ENCODE measurements at regions not wholly inside any gene's neighbourhood (a gene's known extent, or its start where the extent isn't known, plus 50 kb on each side); places are given as distances from the start of the nearest gene placed in this dataset.

DNA sequence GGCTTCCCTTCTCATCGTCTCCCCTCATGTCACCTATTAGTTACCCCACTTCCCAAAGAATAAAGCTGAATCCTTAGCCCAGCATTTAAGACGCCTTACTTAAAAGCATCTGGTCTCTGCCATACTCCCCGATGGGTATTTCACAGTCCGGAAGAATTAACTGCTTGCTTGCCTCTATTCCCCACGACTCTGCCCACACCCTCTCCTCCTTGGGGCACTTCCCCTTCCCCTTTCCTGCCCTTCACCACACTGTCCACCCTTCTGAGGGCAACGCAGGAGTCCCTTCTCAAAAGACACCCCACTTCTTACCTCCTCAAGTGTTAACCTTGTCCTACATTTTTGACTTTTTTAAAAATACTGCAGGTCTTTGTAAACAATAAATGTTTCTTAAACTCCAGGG is 60.1 kb upstream of the RMP24 start:
- ATAC-seq: no peak
- TF ChIP-seq PPARA (CRISPR knock-in tag; IDR thresholded peaks at IDR 0.05; ENCODE audit: borderline replicate concordance) (no peak), RARB (CRISPR knock-in tag; IDR thresholded peaks at IDR 0.05) (no peak), TCF4 (CRISPR knock-in tag; IDR thresholded peaks at IDR 0.05; ENCODE audit: borderline replicate concordance) (no peak), ZNF8 (CRISPR knock-in tag; IDR thresholded peaks at IDR 0.05) (no peak), ESRRG (CRISPR knock-in tag; IDR thresholded peaks at IDR 0.05) (no peak)
- TF ChIP-seq, protein P1, sequence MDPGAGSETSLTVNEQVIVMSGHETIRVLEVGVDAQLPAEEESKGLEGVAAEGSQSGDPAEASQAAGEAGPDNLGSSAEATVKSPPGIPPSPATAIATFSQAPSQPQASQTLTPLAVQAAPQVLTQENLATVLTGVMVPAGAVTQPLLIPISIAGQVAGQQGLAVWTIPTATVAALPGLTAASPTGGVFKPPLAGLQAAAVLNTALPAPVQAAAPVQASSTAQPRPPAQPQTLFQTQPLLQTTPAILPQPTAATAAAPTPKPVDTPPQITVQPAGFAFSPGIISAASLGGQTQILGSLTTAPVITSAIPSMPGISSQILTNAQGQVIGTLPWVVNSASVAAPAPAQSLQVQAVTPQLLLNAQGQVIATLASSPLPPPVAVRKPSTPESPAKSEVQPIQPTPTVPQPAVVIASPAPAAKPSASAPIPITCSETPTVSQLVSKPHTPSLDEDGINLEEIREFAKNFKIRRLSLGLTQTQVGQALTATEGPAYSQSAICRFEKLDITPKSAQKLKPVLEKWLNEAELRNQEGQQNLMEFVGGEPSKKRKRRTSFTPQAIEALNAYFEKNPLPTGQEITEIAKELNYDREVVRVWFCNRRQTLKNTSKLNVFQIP (CRISPR knock-in tag; IDR thresholded peaks at IDR 0.05; ENCODE audit: borderline replicate concordance, low read depth): no peak

DNA sequence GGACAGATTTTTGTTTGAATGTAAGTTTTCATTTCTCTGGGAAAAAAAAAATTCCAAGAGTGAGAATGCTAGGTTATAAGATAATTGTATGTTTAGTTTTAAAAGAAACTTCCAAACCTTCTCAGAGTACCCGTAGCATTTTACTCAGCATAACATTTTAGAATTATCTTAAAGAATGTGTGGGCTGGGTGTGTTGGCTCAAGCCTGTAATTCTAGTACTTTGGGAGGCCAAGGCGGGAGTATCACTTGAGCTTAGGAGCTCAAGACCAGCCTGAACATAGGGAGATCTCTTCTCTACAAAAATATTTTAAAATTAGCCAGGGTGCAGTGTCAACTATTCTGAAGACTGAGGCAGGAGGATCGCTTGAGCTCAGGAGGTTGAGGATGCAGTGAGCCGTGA is 57.4 kb upstream of the RMP24 start:
- no peak for ATAC-seq
- TF ChIP-seq ARNTL (CRISPR knock-in tag; IDR thresholded peaks at IDR 0.05; ENCODE audit: borderline replicate concordance, low read depth) (no peak), BACH2 (CRISPR knock-in tag; IDR thresholded peaks at IDR 0.05; ENCODE audit: borderline replicate concordance) (no peak), TOX (CRISPR knock-in tag; IDR thresholded peaks at IDR 0.05; ENCODE audit: borderline replicate concordance) (no peak), OSR1 (CRISPR knock-in tag; IDR thresholded peaks at IDR 0.05) (no peak), RARB (CRISPR knock-in tag; IDR thresholded peaks at IDR 0.05) (no peak), ZNF70 (CRISPR knock-in tag; IDR thresholded peaks at IDR 0.05) (no peak), ISL1 (CRISPR knock-in tag; IDR thresholded peaks at IDR 0.05) (no peak), ZFP3 (CRISPR knock-in tag; IDR thresholded peaks at IDR 0.05) (no peak), SNAI2 (CRISPR knock-in tag; IDR thresholded peaks at IDR 0.05) (no peak), GLIS3 (CRISPR knock-in tag; IDR thresholded peaks at IDR 0.05) (no peak), ESRRG (CRISPR knock-in tag; IDR thresholded peaks at IDR 0.05) (no peak), CSDC2 (CRISPR knock-in tag; IDR thresholded peaks at IDR 0.05) (no peak), PPARA (CRISPR knock-in tag; IDR thresholded peaks at IDR 0.05; ENCODE audit: borderline replicate concordance) (no peak), ZNF8 (CRISPR knock-in tag; IDR thresholded peaks at IDR 0.05) (no peak)
- TF ChIP-seq, protein P1 (CRISPR knock-in tag; IDR thresholded peaks at IDR 0.05; ENCODE audit: borderline replicate concordance, low read depth): no peak
- TF ChIP-seq, protein P2, sequence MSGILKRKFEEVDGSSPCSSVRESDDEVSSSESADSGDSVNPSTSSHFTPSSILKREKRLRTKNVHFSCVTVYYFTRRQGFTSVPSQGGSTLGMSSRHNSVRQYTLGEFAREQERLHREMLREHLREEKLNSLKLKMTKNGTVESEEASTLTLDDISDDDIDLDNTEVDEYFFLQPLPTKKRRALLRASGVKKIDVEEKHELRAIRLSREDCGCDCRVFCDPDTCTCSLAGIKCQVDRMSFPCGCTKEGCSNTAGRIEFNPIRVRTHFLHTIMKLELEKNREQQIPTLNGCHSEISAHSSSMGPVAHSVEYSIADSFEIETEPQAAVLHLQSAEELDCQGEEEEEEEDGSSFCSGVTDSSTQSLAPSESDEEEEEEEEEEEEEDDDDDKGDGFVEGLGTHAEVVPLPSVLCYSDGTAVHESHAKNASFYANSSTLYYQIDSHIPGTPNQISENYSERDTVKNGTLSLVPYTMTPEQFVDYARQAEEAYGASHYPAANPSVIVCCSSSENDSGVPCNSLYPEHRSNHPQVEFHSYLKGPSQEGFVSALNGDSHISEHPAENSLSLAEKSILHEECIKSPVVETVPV (CRISPR knock-in tag; IDR thresholded peaks at IDR 0.05): no peak

DNA sequence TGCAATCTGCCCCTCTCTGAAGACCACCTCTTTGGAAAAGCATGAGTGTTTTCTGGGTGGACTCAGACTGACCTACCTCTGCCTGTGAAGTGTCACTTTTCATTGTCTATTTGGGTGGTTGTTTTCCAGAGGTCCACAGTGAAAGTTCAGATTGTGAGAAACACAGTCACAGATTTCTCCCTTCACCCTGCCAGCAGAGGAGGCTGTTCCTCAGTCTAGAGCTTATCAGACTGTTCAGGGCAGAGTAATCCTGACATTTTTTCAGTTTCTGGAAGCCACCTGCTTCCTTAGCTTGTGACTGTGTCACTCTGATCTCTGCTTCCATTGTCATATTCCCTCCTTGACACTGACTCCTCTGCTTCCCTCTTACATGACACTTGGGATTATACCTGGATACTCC is 55.4 kb upstream of the RMP24 start:
- no peak for TF ChIP-seq RARB (CRISPR knock-in tag; IDR thresholded peaks at IDR 0.05)
- TF ChIP-seq ZNF70 (CRISPR knock-in tag; IDR thresholded peaks at IDR 0.05): no peak
- no peak for TF ChIP-seq ESRRG (CRISPR knock-in tag; IDR thresholded peaks at IDR 0.05)
- TF ChIP-seq BACH2 (CRISPR knock-in tag; IDR thresholded peaks at IDR 0.05; ENCODE audit: borderline replicate concordance): no peak
- TF ChIP-seq GLIS3 (CRISPR knock-in tag; IDR thresholded peaks at IDR 0.05): no peak
- TF ChIP-seq ZC3H10 (CRISPR knock-in tag; IDR thresholded peaks at IDR 0.05): no peak
- TF ChIP-seq, protein P1 (CRISPR knock-in tag; IDR thresholded peaks at IDR 0.05; ENCODE audit: borderline replicate concordance, low read depth): no peak
- TF ChIP-seq SNAI2 (CRISPR knock-in tag; IDR thresholded peaks at IDR 0.05): no peak
- TF ChIP-seq ZFP3 (CRISPR knock-in tag; IDR thresholded peaks at IDR 0.05): no peak
- no peak for TF ChIP-seq OSR1 (CRISPR knock-in tag; IDR thresholded peaks at IDR 0.05)
- TF ChIP-seq ZNF565 (CRISPR knock-in tag; conservative IDR thresholded peaks at IDR 0.05; ENCODE audit: low read depth): no peak
- TF ChIP-seq ISL1 (CRISPR knock-in tag; IDR thresholded peaks at IDR 0.05): no peak
- TF ChIP-seq ZNF8 (CRISPR knock-in tag; IDR thresholded peaks at IDR 0.05): no peak
- no peak for TF ChIP-seq PPARA (CRISPR knock-in tag; IDR thresholded peaks at IDR 0.05; ENCODE audit: borderline replicate concordance)
- no peak for TF ChIP-seq ARNTL (CRISPR knock-in tag; IDR thresholded peaks at IDR 0.05; ENCODE audit: borderline replicate concordance, low read depth)
- no peak for TF ChIP-seq CSDC2 (CRISPR knock-in tag; IDR thresholded peaks at IDR 0.05)

GRCh38 chr18:35918564-35918963 is 53.9 kb upstream of the RMP24 start:
- no peak for ATAC-seq
- TF ChIP-seq GLIS3 (CRISPR knock-in tag; IDR thresholded peaks at IDR 0.05) (no peak), CREB5 (CRISPR knock-in tag; IDR thresholded peaks at IDR 0.05; ENCODE audit: low read depth) (no peak), TCF4 (CRISPR knock-in tag; IDR thresholded peaks at IDR 0.05; ENCODE audit: borderline replicate concordance) (no peak), RARB (CRISPR knock-in tag; IDR thresholded peaks at IDR 0.05) (no peak), ZNF70 (CRISPR knock-in tag; IDR thresholded peaks at IDR 0.05) (no peak), PATZ1 (CRISPR knock-in tag; IDR thresholded peaks at IDR 0.05; ENCODE audit: borderline replicate concordance) (no peak), ARNTL (CRISPR knock-in tag; IDR thresholded peaks at IDR 0.05; ENCODE audit: borderline replicate concordance, low read depth) (no peak)
- TF ChIP-seq, protein P2 (CRISPR knock-in tag; IDR thresholded peaks at IDR 0.05): no peak

More for the DNA sequence above, 55.4 kb upstream of the RMP24 start:
- no peak for ATAC-seq

Data from SK-N-SH treated with all-trans-retinoic acid at 6 μM for 48 hours (cell line).